GM12892 (cell line): ENCODE measurements at regions not wholly inside any gene's neighbourhood (a gene's known extent, or its start where the extent isn't known, plus 50 kb on each side); places are given as distances from the start of the nearest gene placed in this dataset.

Experiments
- POLR2A ChIP-seq: IDR thresholded peaks from 2 replicates; pipeline ENCODE4 v1.6.1; 2011; ENCODE audit warnings: low read depth, low read length, control low read depth
- POLR2AphosphoS5 ChIP-seq: IDR thresholded peaks from 2 replicates; pipeline ENCODE4 v1.6.1; 2011; ENCODE audit warnings: low read depth, low read length, control low read depth
- TAF1 ChIP-seq: IDR thresholded peaks from 2 replicates; pipeline ENCODE4 v1.6.1; 2011; ENCODE audit warnings: low read depth, mild to moderate bottlenecking, control low read depth, low read length, borderline replicate concordance

GRCh38 chr6:40328386-40328985 lies 258.7 kb downstream of the LRFN2 start:
- TF ChIP-seq POLR2A: no peak
- no peak for TF ChIP-seq TAF1
- no peak for TF ChIP-seq POLR2AphosphoS5
